GM19324 (cell line): ENCODE measurements at regions not wholly inside any gene's neighbourhood (a gene's known extent, or its start where the extent isn't known, plus 50 kb on each side); places are given as distances from the start of the nearest gene placed in this dataset.
"Not testable (repeated sequence)": the region's sequence is repeated elsewhere in the genome, so short reads cannot be mapped to it uniquely, and the experiment has no call there.

Experiments
- ATAC-seq: cut with Tn5 transposase; IDR thresholded peaks from one replicate; pipeline ENCODE4 v1.9.1; 2021; ENCODE audit warnings: mild to moderate bottlenecking, moderate library complexity; ENCODE audit not compliant: unreplicated experiment, low FRiP score

DNA sequence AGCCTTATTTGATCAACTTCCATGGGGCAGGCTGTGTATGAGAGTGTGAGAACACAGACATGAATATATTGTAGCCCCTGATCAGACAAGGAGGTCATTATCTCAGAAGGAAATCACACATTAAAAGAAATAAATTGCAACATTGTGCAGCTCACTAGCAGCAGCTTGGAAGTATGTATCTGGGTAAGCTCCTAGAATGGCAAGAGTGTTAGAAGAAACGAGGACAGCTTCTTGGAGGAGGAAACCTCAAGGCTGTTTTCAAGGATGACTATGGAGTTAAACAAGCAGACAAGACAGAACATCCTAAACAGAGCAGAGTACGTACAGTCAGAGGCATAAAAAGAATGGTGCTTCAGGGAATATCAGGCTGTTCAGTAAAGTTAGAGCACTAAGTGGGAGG, 511.0 kb downstream of the SLCO4C1 start:
- ATAC-seq: no peak

- ATAC-seq: no peak
These were observed 512.7 kb downstream of the SLCO4C1 start for GRCh38 chr5:101783241-101784013.

- ATAC-seq: no peak
These were observed 513.6 kb downstream of the SLCO4C1 start for GRCh38 chr5:101782352-101783103.

DNA sequence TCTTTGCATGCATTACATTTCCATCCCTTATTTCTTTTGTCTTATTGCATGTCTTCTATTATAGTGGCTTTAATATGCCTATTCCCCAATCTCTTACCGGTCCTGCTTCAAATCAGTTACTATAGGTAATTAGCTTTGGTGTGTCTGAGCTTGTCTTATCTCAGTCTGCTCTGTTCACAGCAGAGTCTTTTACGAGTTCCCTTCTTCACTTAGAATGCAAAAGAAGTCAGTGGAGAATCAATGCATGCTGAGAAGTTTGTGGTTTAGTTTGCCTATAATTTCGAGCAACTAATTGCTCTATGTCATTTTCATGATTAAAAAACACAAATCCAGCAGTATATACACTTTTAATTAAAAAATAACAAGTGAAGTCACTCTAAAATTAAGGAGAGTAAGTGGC, 545.0 kb downstream of the SLCO4C1 start:
- no peak for ATAC-seq

GRCh38 chr5:101743000-101743399, 553.1 kb downstream of the SLCO4C1 start:
- not testable (repeated sequence) for ATAC-seq

DNA sequence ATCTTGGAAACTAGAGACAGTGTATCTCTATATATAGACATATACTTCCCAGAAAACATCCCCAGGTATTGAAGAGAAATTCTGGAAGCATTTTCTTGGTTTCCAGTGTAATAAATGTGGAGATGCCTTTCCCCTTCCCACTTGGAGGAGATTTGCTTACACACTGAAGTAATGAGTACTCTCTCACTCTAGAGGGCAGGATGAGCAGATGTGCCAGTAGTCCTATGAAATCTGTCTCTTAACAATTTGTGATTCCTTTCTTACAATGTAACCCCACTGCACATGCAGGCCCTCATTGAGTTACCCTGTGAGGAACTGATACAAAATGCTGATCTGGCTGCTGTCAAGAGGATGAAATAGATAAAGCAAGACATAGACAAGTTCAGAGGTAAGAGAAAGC, 567.2 kb downstream of the SLCO4C1 start:
- no peak for ATAC-seq

DNA sequence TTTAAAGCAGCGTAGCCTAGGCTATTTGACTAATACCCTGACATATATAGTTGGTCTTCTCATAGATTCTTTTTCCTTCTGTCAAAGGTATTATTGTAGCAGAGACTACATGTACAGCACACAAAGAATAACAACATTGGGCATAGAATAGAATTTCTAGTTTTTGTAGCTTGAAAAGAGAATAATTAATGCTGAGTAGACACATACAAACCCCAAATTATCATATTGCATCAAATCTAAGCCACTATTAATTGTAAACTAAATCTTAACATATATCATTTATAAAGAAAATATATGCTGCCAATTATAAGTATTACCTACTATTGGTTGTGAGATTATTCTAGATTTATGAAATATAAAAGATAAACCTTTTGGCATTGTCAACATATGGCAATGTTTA, 574.5 kb downstream of the SLCO4C1 start:
- ATAC-seq: no peak

- no peak for ATAC-seq
These were observed 576.1 kb downstream of the SLCO4C1 start for GRCh38 chr5:101720033-101720432.

DNA sequence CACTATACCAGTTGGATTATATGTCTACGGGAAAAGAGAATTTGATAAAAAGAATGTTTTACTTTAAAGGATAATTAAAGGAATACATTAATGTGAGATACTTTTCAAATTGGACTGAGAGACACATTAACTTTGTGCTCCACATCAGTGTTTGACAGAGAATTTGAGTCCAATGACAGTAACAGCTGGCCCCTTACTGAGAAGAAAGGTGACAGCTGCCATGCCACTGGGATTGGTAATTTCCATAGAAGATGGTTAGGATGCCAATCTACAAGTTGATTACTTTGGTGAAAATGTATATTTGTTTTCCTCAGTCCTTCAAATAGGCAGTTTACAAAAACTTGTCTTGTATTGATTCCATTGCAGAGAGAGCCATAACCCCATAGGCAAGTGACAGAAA, 578.4 kb downstream of the SLCO4C1 start:
- no peak for ATAC-seq

DNA sequence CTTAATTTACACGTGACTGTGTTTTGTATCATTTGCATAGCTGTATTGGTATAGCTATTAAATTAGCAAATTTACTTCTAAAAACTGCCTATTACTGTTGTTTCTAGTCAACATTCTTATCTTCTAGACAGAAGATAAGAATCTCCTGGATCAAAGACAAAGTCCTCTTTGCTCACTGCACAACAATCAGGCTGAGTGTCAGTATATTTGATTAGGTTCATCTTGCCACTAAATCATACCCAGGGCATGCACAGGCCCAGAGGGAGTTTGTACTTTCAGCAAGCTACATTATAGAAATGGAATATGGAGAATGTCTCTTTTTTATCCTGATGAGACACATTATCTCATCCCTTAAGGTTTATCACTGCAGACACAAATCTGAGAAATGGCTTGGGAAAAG, 579.1 kb downstream of the SLCO4C1 start:
- no peak for ATAC-seq

DNA sequence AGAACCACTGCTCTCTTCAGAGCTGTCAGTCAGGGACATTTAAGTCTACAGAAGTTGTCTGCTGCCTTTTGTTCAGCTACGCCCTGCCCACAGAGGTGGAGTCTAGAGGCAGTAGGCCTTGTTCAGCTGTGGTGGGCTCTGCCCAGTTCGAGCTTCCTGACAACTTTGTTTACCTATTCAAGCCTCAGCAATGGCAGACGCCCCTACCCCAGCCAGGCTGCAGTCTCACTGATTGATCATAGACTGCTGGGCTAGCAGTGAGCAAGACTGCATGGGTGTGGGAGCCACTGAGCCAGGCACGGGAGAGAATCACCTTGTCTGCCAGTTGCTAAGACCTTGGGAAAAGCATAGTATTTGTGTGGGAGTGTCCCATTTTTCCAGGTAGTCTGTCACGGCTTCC, 580.3 kb downstream of the SLCO4C1 start:
- ATAC-seq: not testable (repeated sequence)

DNA sequence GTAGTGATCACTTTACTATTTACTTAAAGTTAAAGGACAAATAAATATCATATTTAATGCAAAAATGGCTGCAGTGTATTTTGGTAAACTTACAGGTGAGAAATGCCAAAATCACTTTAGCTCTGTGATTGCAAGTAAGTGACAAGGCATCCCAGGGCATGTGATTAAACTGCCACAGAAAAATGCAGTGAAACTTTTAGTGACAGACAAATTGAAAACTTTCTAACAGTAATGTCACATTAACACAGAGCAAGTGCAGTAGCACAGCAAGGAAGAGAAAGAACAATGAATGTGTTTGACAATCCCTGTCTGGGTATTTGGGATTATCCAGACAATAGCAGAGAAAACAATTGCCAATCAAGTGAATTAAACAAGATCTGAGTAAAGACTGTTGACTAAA, 606.8 kb downstream of the SLCO4C1 start:
- ATAC-seq: no peak

- ATAC-seq: no peak
These were observed 607.9 kb downstream of the SLCO4C1 start for GRCh38 chr5:101688156-101688555.

GRCh38 chr5:101687349-101687985, 608.6 kb downstream of the SLCO4C1 start:
- ATAC-seq: no peak

DNA sequence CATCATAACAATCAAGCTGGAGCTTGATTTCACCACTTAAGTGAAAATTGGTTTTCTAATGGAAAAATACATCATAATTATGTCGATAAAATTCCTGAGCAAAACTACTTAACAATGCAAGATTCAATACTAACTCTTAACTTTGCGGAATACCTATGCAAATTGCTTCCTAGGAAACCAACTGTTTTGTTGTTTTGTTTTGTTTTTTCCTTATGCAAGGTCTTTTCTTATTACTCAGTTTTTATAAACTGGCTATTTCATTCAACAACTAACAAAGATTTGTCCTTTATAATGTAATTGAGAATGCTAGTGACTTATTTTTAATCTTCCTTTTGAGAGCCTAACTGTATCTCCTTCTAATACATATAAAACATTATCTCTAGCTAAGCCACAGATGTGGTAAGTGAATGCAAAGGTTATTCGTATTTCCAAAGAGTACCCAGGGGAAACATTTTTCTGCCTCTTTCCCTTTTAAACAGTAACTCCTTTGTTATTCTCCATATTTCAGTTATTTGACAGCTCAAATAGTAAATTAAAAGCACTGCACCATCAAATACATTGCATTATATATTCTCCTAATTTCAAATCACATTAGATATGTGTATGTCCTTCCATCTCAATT, 609.4 kb downstream of the SLCO4C1 start:
- no peak for ATAC-seq

GRCh38 chr5:101679816-101680215, 616.3 kb downstream of the SLCO4C1 start:
- no peak for ATAC-seq

DNA sequence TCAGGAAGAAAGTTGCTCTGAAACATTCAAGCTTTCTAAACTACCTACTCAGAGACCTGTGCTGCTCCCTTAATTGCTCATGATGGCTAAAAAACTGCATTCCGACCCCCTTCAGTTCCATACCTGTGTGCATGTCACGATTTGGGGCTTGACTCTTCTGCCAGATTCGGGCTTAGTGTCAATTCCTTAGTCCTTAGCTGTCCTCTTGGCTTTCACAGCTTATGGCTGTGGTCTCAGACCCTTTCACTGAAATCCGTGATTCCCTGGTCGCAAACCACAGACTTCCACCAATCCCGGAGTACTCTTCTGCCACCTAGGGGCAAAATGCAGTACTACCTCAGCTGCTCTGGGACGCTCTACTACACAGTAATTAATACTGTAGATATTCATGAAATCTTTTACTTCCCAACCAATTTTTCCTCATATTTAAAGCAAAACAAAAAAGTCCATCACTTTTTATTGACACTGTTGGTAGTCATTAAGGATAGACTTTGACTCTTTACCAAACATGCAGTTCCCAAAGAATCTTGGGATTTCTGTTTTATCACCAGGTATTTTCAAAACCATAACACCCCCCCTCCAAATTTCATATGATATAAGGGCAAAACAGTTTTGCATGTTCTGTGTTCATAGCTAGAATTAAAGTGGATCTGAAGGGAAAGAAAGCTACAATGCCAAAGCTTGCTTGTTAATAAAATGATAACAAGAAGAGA, 617.4 kb downstream of the SLCO4C1 start:
- ATAC-seq: peak; percentile 78

DNA sequence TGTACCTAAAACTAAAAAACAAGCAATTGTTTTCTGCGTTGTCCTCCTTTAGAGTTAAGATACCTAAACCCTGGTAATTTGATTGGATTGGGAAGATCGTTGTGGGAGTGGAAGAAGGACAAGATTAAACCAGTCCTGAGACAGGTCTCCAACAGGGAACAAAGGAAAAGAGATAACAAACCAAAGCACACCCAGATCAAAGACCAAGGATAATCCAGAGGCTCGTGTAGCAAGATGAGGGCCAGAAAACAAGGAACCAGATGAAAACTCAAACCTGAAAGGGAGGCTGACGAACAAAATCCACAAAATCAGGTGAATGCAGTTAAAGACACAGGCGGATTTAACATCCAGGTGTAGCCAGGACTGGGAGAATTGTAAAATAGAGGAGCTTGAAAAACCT, 618.1 kb downstream of the SLCO4C1 start:
- no peak for ATAC-seq

GRCh38 chr5:101676646-101677045, 619.4 kb downstream of the SLCO4C1 start:
- ATAC-seq: no peak

DNA sequence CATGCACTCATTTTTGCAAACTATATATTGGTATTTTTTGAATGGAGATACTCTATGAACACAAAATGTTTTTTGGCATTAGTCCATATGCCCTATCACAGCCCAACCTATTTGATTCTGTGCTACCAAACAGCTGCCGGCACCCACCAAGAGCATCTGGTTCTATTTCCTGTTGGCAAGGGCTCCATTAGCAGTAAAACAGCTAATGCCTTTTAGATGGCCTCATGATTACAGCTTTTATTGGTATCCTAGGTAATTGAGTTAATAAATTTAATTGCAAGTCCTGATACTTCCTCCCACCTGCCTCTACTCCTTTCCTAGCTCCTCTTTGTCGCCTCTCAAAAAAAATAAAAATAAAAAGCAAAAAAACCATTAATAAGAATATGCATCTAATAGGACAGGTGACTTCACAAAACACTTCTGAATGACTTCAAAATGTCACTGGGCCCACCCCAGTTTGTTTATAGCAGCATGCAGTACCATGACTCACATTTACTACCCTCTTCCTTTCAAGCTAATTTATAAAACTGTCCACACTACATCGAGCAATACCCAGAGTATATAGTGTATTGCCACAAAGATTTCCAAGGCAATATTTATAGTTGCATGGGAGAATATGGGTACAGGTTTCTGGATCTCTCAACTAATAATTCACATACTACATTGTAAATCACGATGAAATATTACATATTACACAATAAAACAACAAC, 620.4 kb downstream of the SLCO4C1 start:
- no peak for ATAC-seq
